ENCODE measurements at regions not wholly inside any gene's neighbourhood (a gene's known extent, or its start where the extent isn't known, plus 50 kb on each side); places are given as distances from the start of the nearest gene placed in this dataset.

DNA sequence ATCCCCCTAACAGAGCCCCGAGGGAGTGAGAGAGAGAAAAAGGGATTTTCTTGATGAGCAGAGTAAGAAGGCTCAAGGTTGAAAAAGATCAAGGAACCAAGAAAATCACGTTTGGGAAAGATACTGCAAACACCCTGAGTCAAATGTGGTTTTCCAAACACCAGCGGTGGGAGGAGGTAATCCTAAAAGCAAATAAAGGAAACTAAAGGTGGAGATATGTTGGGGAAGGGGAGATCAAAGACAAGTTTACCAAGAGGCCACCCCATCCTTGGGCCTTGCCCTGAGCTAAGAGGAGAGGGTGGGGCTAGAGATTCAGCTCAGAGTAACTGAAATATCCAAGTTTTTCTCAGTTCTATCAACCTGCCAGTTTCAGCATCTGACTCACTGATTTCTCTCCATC, 332.3 kb downstream of the ETAA1 start:
- no peak for TF ChIP-seq Cebpa-rat (IDR thresholded peaks at IDR 0.05)
- H3K27me3 ChIP-seq = no peaks in the 10 kb centered on the region

DNA sequence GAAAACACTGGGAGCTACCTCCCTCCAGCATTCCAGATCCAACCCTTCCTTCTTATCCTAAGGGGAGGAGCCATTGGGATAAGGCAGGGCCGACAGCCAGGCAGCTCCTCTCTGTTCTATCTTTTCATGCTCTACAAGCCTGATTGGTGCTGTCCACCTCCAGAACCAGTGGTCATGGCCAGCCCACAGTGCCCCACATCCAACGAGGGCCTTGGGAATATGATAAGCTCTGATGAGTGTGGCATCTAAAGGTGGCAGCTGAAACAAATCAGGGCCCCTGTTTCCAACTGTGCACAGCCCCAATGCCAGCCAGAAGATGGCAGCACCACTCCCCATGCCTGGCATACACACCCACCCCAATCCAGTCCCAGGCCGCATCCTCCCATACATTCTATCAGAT, 329.3 kb downstream of the C1D start:
- no peak overlapping the region for H3K4me3 ChIP-seq
- no peak overlapping the region for H3K27ac ChIP-seq
- H3K27me3 ChIP-seq = no peaks in the 10 kb centered on the region
- H3K9me3 ChIP-seq (replicated peaks in 1 of 11) = no peaks in the 10 kb centered on the region
- no peaks in the 10 kb centered on the region for H4K20me1 ChIP-seq
- no peak for TF ChIP-seq Cebpa-rat (IDR thresholded peaks at IDR 0.05)
- no peaks in the 10 kb centered on the region for H3K4me1 ChIP-seq
- H3K4me2 ChIP-seq = no peak overlapping the region
- no peaks in the 10 kb centered on the region for H3K36me3 ChIP-seq
- no peak overlapping the region for H3K9ac ChIP-seq

More for the DNA sequence above, 332.3 kb downstream of the ETAA1 start:
- Histone ChIP-seq H3K36me3 (no peaks in the 10 kb centered on the region), H3K27ac (no peak overlapping the region), H3K9me3 (replicated peaks in 1 of 11) (no peaks in the 10 kb centered on the region), H4K20me1 (no peaks in the 10 kb centered on the region), H3K4me3 (no peak overlapping the region), H3K4me1 (no peaks in the 10 kb centered on the region), H3K4me2 (no peak overlapping the region), H3K9ac (no peak overlapping the region)

DNA sequence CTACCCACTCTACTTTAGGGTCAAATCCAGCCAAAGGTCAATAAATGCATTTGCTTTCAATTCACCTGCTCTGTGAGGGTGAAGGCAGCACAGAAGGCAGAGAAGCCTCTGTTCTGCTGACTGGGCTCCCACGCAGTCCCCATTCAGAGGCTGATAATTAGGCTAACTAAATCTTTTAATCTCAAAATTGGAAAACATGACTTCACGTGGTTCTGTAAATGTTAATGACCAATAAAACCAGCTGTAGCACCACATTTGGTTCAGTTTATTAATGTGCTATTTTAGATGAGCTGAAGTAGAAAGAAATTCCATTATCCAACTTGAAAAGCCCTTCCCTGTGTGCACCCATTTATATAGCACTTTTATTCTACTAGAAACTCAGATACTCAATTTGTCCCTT, 310.6 kb downstream of the C1D start:
- Histone ChIP-seq H3K27me3 (no peaks in the 10 kb centered on the region), H3K36me3 (no peaks in the 10 kb centered on the region), H4K20me1 (no peaks in the 10 kb centered on the region), H3K4me2 (no peak overlapping the region), H3K9me3 (replicated peaks in 1 of 11) (no peaks in the 10 kb centered on the region), H3K4me1 (no peaks in the 10 kb centered on the region), H3K4me3 (no peak overlapping the region), H3K27ac (no peak overlapping the region), H3K9ac (no peak overlapping the region)
- no peak for TF ChIP-seq Cebpa-rat (IDR thresholded peaks at IDR 0.05)

GRCh38 chr2:67752969-67753368, 309.8 kb downstream of the C1D start:
- Histone ChIP-seq H3K27ac (no peak overlapping the region), H3K9ac (no peak overlapping the region), H3K4me1 (no peaks in the 10 kb centered on the region), H3K4me2 (no peak overlapping the region), H4K20me1 (no peaks in the 10 kb centered on the region), H3K36me3 (no peaks in the 10 kb centered on the region), H3K4me3 (no peak overlapping the region), H3K27me3 (no peaks in the 10 kb centered on the region), H3K9me3 (replicated peaks in 1 of 11) (no peaks in the 10 kb centered on the region)
- TF ChIP-seq Cebpa-rat (IDR thresholded peaks at IDR 0.05) = no peak

DNA sequence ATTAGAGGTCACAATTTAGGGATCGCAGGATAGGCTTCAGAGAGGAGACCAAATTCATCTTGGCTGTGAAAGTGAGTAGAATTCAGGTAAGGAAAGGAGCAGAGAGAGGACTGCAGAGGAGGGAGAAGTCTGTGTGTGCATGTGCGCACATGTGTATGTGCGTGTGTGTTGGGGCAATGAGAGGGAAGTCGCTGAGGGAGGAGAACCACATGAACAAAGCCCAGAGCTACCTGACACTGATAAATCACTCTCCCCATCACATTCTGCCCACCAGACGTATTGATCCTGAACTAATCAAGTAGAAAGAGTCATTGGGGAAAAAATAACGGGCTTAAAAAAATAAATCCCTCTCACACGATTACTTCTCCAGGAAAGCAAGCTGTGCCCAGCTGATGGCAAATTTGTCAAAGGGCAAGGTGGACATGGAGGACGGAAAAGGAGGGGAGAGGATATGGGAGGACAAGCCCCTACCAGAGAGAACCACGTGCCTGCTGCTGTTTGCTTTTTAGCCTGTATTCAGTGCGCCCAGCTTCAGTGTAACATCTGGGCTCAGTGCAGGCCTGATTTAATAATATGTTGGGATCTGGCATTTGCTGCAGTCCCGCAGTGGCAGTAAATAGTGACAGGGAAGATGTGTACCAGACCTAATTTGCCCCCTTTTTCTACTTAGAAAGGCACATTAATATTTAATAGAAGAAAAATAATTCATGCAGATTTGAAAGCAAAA, 307.5 kb downstream of the C1D start:
- Histone ChIP-seq H3K27ac (no peak overlapping the region), H3K4me2 (no peak overlapping the region), H4K20me1 (no peaks in the 10 kb centered on the region), H3K36me3 (no peaks in the 10 kb centered on the region), H3K4me1 (no peaks in the 10 kb centered on the region), H3K9ac (no peak overlapping the region), H3K9me3 (replicated peaks in 1 of 11) (no peaks in the 10 kb centered on the region), H3K4me3 (no peak overlapping the region), H3K27me3 (no peaks in the 10 kb centered on the region)
- TF ChIP-seq Cebpa-rat (IDR thresholded peaks at IDR 0.05) = no peak

DNA sequence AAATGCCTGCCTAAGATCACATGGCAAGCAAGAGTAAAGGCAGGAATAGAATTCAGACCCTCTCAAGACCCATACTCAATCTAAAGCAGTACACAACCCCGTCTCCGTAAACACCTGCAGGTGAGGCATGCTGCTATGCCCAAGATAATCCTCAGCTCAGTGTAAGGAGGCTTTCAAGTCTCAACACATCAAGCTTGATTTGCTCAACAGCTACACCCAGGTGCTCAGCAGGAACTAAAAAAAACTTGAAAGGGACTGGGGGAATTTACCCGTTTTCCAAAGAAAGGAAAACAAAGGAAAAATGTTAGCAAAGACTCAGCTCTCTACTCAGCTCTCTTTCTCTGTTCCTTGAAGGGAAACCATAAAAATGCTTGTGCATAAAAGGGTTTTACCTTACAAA, 301.8 kb downstream of the C1D start:
- H3K4me3 ChIP-seq = no peak overlapping the region
- no peaks in the 10 kb centered on the region for H3K36me3 ChIP-seq
- no peak overlapping the region for H3K27ac ChIP-seq
- no peak overlapping the region for H3K4me2 ChIP-seq
- peaks cover 0 to 8% (median 0%) of the 10 kb centered on the region in 11 experiments; a peak in 6 of 22 replicates for H3K9me3 ChIP-seq (replicated peaks in 1 of 11)
- no peaks in the 10 kb centered on the region for H3K4me1 ChIP-seq
- H3K27me3 ChIP-seq = no peaks in the 10 kb centered on the region
- no peak for TF ChIP-seq Cebpa-rat (IDR thresholded peaks at IDR 0.05)
- no peaks in the 10 kb centered on the region for H4K20me1 ChIP-seq
- H3K9ac ChIP-seq = no peak overlapping the region

GRCh38 chr2:67771380-67771779, 291.4 kb downstream of the C1D start:
- Histone ChIP-seq H3K9me3 (replicated peaks in 1 of 11) (no peaks in the 10 kb centered on the region; a peak in 1 of 22 replicates), H4K20me1 (no peaks in the 10 kb centered on the region), H3K9ac (no peak overlapping the region), H3K27me3 (no peaks in the 10 kb centered on the region), H3K4me3 (no peak overlapping the region), H3K27ac (no peak overlapping the region), H3K4me2 (no peak overlapping the region), H3K4me1 (no peaks in the 10 kb centered on the region; a peak in 1 of 20 replicates), H3K36me3 (no peaks in the 10 kb centered on the region)
- TF ChIP-seq Cebpa-rat (IDR thresholded peaks at IDR 0.05) = no peak

DNA sequence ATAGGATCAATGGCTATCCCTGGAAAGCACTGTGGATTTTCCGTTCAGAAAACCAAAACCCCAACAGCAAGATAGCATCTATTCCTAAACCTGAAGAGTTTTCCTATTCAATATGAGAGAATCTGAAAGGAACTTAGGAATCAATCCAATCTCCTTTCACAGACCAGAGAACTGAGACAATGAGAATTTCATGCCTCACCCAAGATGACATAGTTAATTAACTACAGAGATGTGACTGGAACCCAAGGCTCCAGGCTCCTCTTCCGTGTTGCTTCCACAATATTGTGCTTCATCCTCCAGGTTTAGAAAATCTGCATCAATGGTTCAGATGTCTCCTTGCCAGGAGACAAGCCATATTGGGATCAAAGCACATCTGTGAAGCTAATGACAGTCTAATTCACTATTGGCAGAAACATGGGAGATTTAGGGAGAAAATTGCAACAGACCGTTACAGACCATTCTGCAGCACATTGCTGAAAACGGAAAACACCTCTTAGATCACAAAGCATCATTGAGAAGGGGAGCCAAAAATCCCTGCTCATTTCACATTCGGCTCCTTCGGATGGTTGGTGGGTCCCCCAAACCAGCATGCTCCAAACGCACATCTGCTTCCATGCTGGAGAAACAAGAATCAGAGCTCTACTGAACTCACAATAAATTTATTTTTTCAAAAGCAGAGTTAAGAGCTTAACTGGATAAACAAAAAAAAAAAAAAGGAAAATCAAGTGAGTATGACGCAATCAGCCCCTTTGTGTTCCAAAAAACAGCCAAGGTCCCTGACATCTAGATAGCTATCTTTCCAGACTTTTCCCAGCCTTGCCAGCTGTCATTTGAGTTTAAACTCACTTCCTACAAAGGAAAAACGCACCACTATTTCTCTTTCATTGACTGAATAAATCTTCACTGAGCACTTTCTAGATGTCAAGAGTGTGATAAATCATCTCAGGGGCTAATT, 290.3 kb downstream of the C1D start:
- H3K4me2 ChIP-seq = no peak overlapping the region
- H3K27me3 ChIP-seq = no peaks in the 10 kb centered on the region
- TF ChIP-seq Cebpa-rat (IDR thresholded peaks at IDR 0.05) = peak in 7 of 11 experiments; percentile 14 to 83 (median 63); a peak in 7 of 22 replicates
- no peak overlapping the region for H3K4me3 ChIP-seq
- H4K20me1 ChIP-seq = no peaks in the 10 kb centered on the region
- H3K9ac ChIP-seq = no peak overlapping the region
- H3K27ac ChIP-seq = no peak overlapping the region
- no peaks in the 10 kb centered on the region; a peak in 1 of 20 replicates for H3K4me1 ChIP-seq
- no peaks in the 10 kb centered on the region; a peak in 1 of 22 replicates for H3K9me3 ChIP-seq (replicated peaks in 1 of 11)
- no peaks in the 10 kb centered on the region for H3K36me3 ChIP-seq

GRCh38 chr2:67773851-67774250, 289.0 kb downstream of the C1D start:
- Histone ChIP-seq H4K20me1 (no peaks in the 10 kb centered on the region), H3K4me1 (no peaks in the 10 kb centered on the region; a peak in 1 of 20 replicates), H3K9ac (no peak overlapping the region), H3K27me3 (no peaks in the 10 kb centered on the region), H3K4me3 (no peak overlapping the region), H3K36me3 (no peaks in the 10 kb centered on the region), H3K9me3 (replicated peaks in 1 of 11) (no peaks in the 10 kb centered on the region), H3K4me2 (no peak overlapping the region), H3K27ac (no peak overlapping the region)
- no peak for TF ChIP-seq Cebpa-rat (IDR thresholded peaks at IDR 0.05)
